ENCODE measurements at regions not wholly inside any gene's neighbourhood (a gene's known extent, or its start where the extent isn't known, plus 50 kb on each side); places are given as distances from the start of the nearest gene placed in this dataset.

- Histone ChIP-seq H4K20me1 (replicated peaks; ENCODE audit: control insufficient read depth, extremely low read depth, insufficient read depth, low read length) (no peaks in the 10 kb centered on the region), H3K9me1 (replicated peaks; ENCODE audit: control insufficient read depth, extremely low read depth, insufficient read depth, low read length) (no peaks in the 10 kb centered on the region), H3K4me3 (replicated peaks in 1 of 3; ENCODE audit: insufficient read depth in 1 of 3, low read depth in 1 of 3, low read length in 3 of 3) (no peak overlapping the region), H3K79me2 (ENCODE audit: control insufficient read depth, insufficient read depth, low read length) (no peaks in the 10 kb centered on the region), H3K27me3 (ENCODE audit: control insufficient read depth in 2 of 2, insufficient read depth in 2 of 2, low read length in 2 of 2) (no peaks in the 10 kb centered on the region), H3K9me3 (replicated peaks; ENCODE audit: control insufficient read depth, insufficient read depth, low read length) (peaks cover 2% of the 10 kb centered on the region), H3K27ac (ENCODE audit: insufficient read depth, low read depth, low read length) (no peak overlapping the region), H3K9ac (replicated peaks; ENCODE audit: extremely low read depth, insufficient read depth, low read length) (no peak overlapping the region), H3K36me3 (ENCODE audit: control insufficient read depth in 2 of 2, extremely low read depth in 1 of 2, insufficient read depth in 2 of 2, low read length in 2 of 2) (no peaks in the 10 kb centered on the region), H3K4me1 (ENCODE audit: control insufficient read depth, extremely low read depth, insufficient read depth, low read length) (no peaks in the 10 kb centered on the region), H2AFZ (ENCODE audit: low read depth, low read length) (no peak overlapping the region), H3K4me2 (ENCODE audit: insufficient read depth, low read length) (no peak overlapping the region)
- no peak for TF ChIP-seq EZH2 (IDR thresholded peaks at IDR 0.05; ENCODE audit: borderline replicate concordance, low read depth, low read length, severe bottlenecking)
- TF ChIP-seq FOS (IDR thresholded peaks at IDR 0.05; ENCODE audit: borderline replicate concordance, insufficient read depth, low read length), result peak; percentile 9
- ChIA-PET POLR2A (no interaction called here), CTCF (no interaction called here)
- BruUV-seq (replicated peaks), result no TSS peak
- DNase-seq (ENCODE audit: low read depth, low spot score), result no peak
- intact Hi-C loops (cut with micrococcal nuclease), result no loop called here
- dilution Hi-C loops (cut with MboI; ENCODE audit: extremely low pct_ligation_motif_present, low sequenced_read_pairs), result no loop called here
- FAIRE-seq, result no peak
Observed at GRCh38 chr17:33469911-33470310, 176.8 kb upstream of the ASIC2 start.

GRCh38 chr17:33473061-33473460 is 180.0 kb upstream of the ASIC2 start:
- no peak overlapping the region for H3K27ac ChIP-seq (ENCODE audit: insufficient read depth, low read depth, low read length)
- CTCF ChIA-PET, result no interaction called here
- POLR2A ChIA-PET, result no interaction called here
- no peak overlapping the region for H3K4me2 ChIP-seq (ENCODE audit: insufficient read depth, low read length)
- no peaks in the 10 kb centered on the region for H3K4me1 ChIP-seq (ENCODE audit: control insufficient read depth, extremely low read depth, insufficient read depth, low read length)
- no peak overlapping the region for H2AFZ ChIP-seq (ENCODE audit: low read depth, low read length)
- dilution Hi-C loops (cut with MboI; ENCODE audit: extremely low pct_ligation_motif_present, low sequenced_read_pairs) (no loop called here), intact Hi-C loops (cut with micrococcal nuclease) (no loop called here)
- H3K9me1 ChIP-seq (replicated peaks; ENCODE audit: control insufficient read depth, extremely low read depth, insufficient read depth, low read length), result no peaks in the 10 kb centered on the region
- H3K9me3 ChIP-seq (replicated peaks; ENCODE audit: control insufficient read depth, insufficient read depth, low read length), result peaks cover 2% of the 10 kb centered on the region
- DNase-seq (ENCODE audit: low read depth, low spot score), result no peak
- no peaks in the 10 kb centered on the region for H3K79me2 ChIP-seq (ENCODE audit: control insufficient read depth, insufficient read depth, low read length)
- no peaks in the 10 kb centered on the region for H4K20me1 ChIP-seq (replicated peaks; ENCODE audit: control insufficient read depth, extremely low read depth, insufficient read depth, low read length)
- H3K36me3 ChIP-seq (ENCODE audit: control insufficient read depth in 2 of 2, extremely low read depth in 1 of 2, insufficient read depth in 2 of 2, low read length in 2 of 2), result no peaks in the 10 kb centered on the region
- H3K27me3 ChIP-seq (ENCODE audit: control insufficient read depth in 2 of 2, insufficient read depth in 2 of 2, low read length in 2 of 2), result no peaks in the 10 kb centered on the region
- no peak overlapping the region for H3K4me3 ChIP-seq (replicated peaks in 1 of 3; ENCODE audit: insufficient read depth in 1 of 3, low read depth in 1 of 3, low read length in 3 of 3)
- no TSS peak for BruUV-seq (replicated peaks)
- FAIRE-seq, result no peak
- TF ChIP-seq MAX (IDR thresholded peaks at IDR 0.05; ENCODE audit: insufficient read depth, insufficient read length) (no peak), JUN (IDR thresholded peaks at IDR 0.05; ENCODE audit: borderline replicate concordance, insufficient read depth, insufficient read length, low read depth) (no peak), FOS (IDR thresholded peaks at IDR 0.05; ENCODE audit: borderline replicate concordance, insufficient read depth, low read length) (no peak), POLR2A (IDR thresholded peaks at IDR 0.05; ENCODE audit: low read depth, low read length) (no peak), GATA2 (IDR thresholded peaks at IDR 0.05; ENCODE audit: insufficient read depth, insufficient read length, low read depth, low read length) (no peak), POLR2AphosphoS5 (IDR thresholded peaks at IDR 0.05; ENCODE audit: insufficient read depth, low read depth, low read length) (no peak), EZH2 (IDR thresholded peaks at IDR 0.05; ENCODE audit: borderline replicate concordance, low read depth, low read length, severe bottlenecking) (no peak), CTCF (IDR thresholded peaks at IDR 0.05; ENCODE audit: extremely low read depth in 1 of 2, insufficient read depth in 1 of 2, low read depth in 1 of 2, low read length in 2 of 2) (no peak), MYC (IDR thresholded peaks at IDR 0.05; ENCODE audit: low read depth, low read length) (no peak)
- no peak overlapping the region for H3K9ac ChIP-seq (replicated peaks; ENCODE audit: extremely low read depth, insufficient read depth, low read length)

Data from endothelial cell of umbilical vein (primary cell).